ENCODE measurements at regions not wholly inside any gene's neighbourhood (a gene's known extent, or its start where the extent isn't known, plus 50 kb on each side); places are given as distances from the start of the nearest gene placed in this dataset.

DNA sequence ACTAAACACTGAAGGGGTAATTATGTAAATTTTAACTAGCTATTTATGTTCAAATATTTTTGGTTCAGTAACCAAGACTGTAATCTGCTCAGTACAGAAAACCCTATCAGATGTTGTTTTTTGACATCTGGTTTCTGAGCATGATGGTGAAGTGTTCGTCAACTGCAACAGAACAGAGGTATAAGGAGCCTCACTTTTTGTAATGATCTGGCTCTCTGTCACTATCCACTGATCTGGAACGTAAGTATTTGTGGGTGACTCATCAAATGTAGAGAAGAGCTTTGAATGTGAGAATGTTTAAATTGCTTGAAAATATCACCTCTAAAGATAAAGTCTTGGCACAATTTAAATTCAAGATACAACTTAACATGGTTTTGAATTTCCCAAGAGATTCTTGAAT is 213.6 kb upstream of the FAM98A start:
- Mint-ChIP-seq H3K9me3 (ENCODE audit: unreplicated experiment) (no peaks in the 10 kb centered on the region), H3K27me3 (ENCODE audit: insufficient read depth, unreplicated experiment) (no peaks in the 10 kb centered on the region), H3K4me1 (ENCODE audit: low read depth, unreplicated experiment) (no peaks in the 10 kb centered on the region), H3K36me3 (ENCODE audit: insufficient read depth, unreplicated experiment) (no peaks in the 10 kb centered on the region), H3K27ac (ENCODE audit: unreplicated experiment) (no peak overlapping the region), H3K4me3 (ENCODE audit: unreplicated experiment) (no peak overlapping the region)
- CTCF ChIA-PET = no interaction called here
- Histone ChIP-seq H3K4me3 (ENCODE audit: low read depth, low read length) (no peak overlapping the region), H3K36me3 (ENCODE audit: control insufficient read depth, insufficient read depth, low read length) (no peaks in the 10 kb centered on the region), H3K4me1 (no peaks in the 10 kb centered on the region), H3K27me3 (replicated peaks; ENCODE audit: control insufficient read depth, insufficient read depth, low read length) (no peaks in the 10 kb centered on the region), H3K9me3 (no peaks in the 10 kb centered on the region)
- intact Hi-C loops (cut with micrococcal nuclease; ENCODE audit: unreplicated experiment) = no loop called here
- no TSS peak for BruUV-seq (replicated peaks)
- TF ChIP-seq CTCF (IDR thresholded peaks at IDR 0.05; ENCODE audit: insufficient read depth in 1 of 2, low read depth in 1 of 2, low read length in 1 of 2, severe bottlenecking in 1 of 2, unreplicated experiment in 1 of 2) = no peak
- POLR2A ChIA-PET = no interaction called here
- DNase-seq = no peak

GRCh38 chr2:33810046-33810835 is 211.1 kb upstream of the FAM98A start:
- Mint-ChIP-seq H3K4me1 (ENCODE audit: low read depth, unreplicated experiment) (no peaks in the 10 kb centered on the region), H3K4me3 (ENCODE audit: unreplicated experiment) (no peak overlapping the region), H3K9me3 (ENCODE audit: unreplicated experiment) (no peaks in the 10 kb centered on the region), H3K27me3 (ENCODE audit: insufficient read depth, unreplicated experiment) (peaks cover 4% of the 10 kb centered on the region), H3K27ac (ENCODE audit: unreplicated experiment) (no peak overlapping the region), H3K36me3 (ENCODE audit: insufficient read depth, unreplicated experiment) (no peaks in the 10 kb centered on the region)
- no peaks in the 10 kb centered on the region for H3K9me3 ChIP-seq
- intact Hi-C loops (cut with micrococcal nuclease; ENCODE audit: unreplicated experiment) = no loop called here
- BruUV-seq (replicated peaks) = no TSS peak
- POLR2A ChIA-PET = no interaction called here
- no peak overlapping the region for H3K4me3 ChIP-seq (ENCODE audit: low read depth, low read length)
- no peak for TF ChIP-seq CTCF (IDR thresholded peaks at IDR 0.05; ENCODE audit: insufficient read depth in 1 of 2, low read depth in 1 of 2, low read length in 1 of 2, severe bottlenecking in 1 of 2, unreplicated experiment in 1 of 2)
- no peaks in the 10 kb centered on the region for H3K27me3 ChIP-seq (replicated peaks; ENCODE audit: control insufficient read depth, insufficient read depth, low read length)
- DNase-seq = no peak
- no peaks in the 10 kb centered on the region for H3K4me1 ChIP-seq
- no peaks in the 10 kb centered on the region for H3K36me3 ChIP-seq (ENCODE audit: control insufficient read depth, insufficient read depth, low read length)
- CTCF ChIA-PET = no interaction called here

GRCh38 chr2:33806041-33806440 is 206.9 kb upstream of the FAM98A start:
- Histone ChIP-seq H3K36me3 (ENCODE audit: control insufficient read depth, insufficient read depth, low read length) (no peaks in the 10 kb centered on the region), H3K9me3 (no peaks in the 10 kb centered on the region), H3K4me3 (ENCODE audit: low read depth, low read length) (no peak overlapping the region), H3K27me3 (replicated peaks; ENCODE audit: control insufficient read depth, insufficient read depth, low read length) (no peaks in the 10 kb centered on the region), H3K4me1 (no peaks in the 10 kb centered on the region)
- Mint-ChIP-seq H3K9me3 (ENCODE audit: unreplicated experiment) (no peaks in the 10 kb centered on the region), H3K36me3 (ENCODE audit: insufficient read depth, unreplicated experiment) (no peaks in the 10 kb centered on the region), H3K4me1 (ENCODE audit: low read depth, unreplicated experiment) (no peaks in the 10 kb centered on the region), H3K27me3 (ENCODE audit: insufficient read depth, unreplicated experiment) (peaks cover 4% of the 10 kb centered on the region), H3K4me3 (ENCODE audit: unreplicated experiment) (no peak overlapping the region), H3K27ac (ENCODE audit: unreplicated experiment) (no peak overlapping the region)
- POLR2A ChIA-PET = no interaction called here
- intact Hi-C loops (cut with micrococcal nuclease; ENCODE audit: unreplicated experiment) = no loop called here
- no peak for TF ChIP-seq CTCF (IDR thresholded peaks at IDR 0.05; ENCODE audit: insufficient read depth in 1 of 2, low read depth in 1 of 2, low read length in 1 of 2, severe bottlenecking in 1 of 2, unreplicated experiment in 1 of 2)
- CTCF ChIA-PET = no interaction called here
- DNase-seq = no peak
- BruUV-seq (replicated peaks) = no TSS peak

Measured in Caco-2 (cell line).